ENCODE measurements at regions not wholly inside any gene's neighbourhood (a gene's known extent, or its start where the extent isn't known, plus 50 kb on each side); places are given as distances from the start of the nearest gene placed in this dataset.

- no peak for FAIRE-seq
- in situ Hi-C loops (cut with HindIII; ENCODE audit: extremely low pct_ligation_motif_present, low pct_unique_long_range_greater_than_20kb) = no loop called here
- H2AFZ ChIP-seq (ENCODE audit: low read length) = no peak overlapping the region
Measured at GRCh38 chr2:76544901-76545300, 834.2 kb upstream of the GCFC2 start.

More at GRCh38 chr2:76544901-76545300, 834.2 kb upstream of the GCFC2 start:
- Histone ChIP-seq H3K27ac (ENCODE audit: extremely low read length, insufficient read depth, low read length) (no peak overlapping the region), H3K9me3 (ENCODE audit: low read length) (no peaks in the 10 kb centered on the region), H3K9ac (ENCODE audit: insufficient read depth, low read depth, low read length) (no peak overlapping the region), H3K27me3 (ENCODE audit: control insufficient read depth in 1 of 2, insufficient read depth in 2 of 2, low read length in 2 of 2) (no peaks in the 10 kb centered on the region), H3K4me3 (replicated peaks in 1 of 3; ENCODE audit: insufficient read depth in 1 of 3, low read depth in 2 of 3, low read length in 3 of 3) (no peak overlapping the region), H4K20me1 (ENCODE audit: insufficient read depth, low read length) (no peaks in the 10 kb centered on the region), H3K36me3 (replicated peaks in 1 of 2; ENCODE audit: control insufficient read depth in 1 of 2, insufficient read depth in 2 of 2, low read length in 2 of 2) (no peaks in the 10 kb centered on the region), H3K79me2 (ENCODE audit: insufficient read depth, low read length) (no peaks in the 10 kb centered on the region), H3K4me2 (ENCODE audit: low read depth, low read length) (no peak overlapping the region), H3K4me1 (ENCODE audit: insufficient read depth, low read length) (no peaks in the 10 kb centered on the region)
- TF ChIP-seq THRA (CRISPR knock-in tag; IDR thresholded peaks at IDR 0.05; ENCODE audit: borderline replicate concordance) (no peak), SMYD3 (CRISPR knock-in tag; IDR thresholded peaks at IDR 0.05) (no peak), ZNF333 (CRISPR knock-in tag; IDR thresholded peaks at IDR 0.05; ENCODE audit: borderline replicate concordance) (no peak), PHB2 (IDR thresholded peaks at IDR 0.05; ENCODE audit: partially characterized antibody) (no peak), ZNF749 (CRISPR knock-in tag; IDR thresholded peaks at IDR 0.05; ENCODE audit: borderline replicate concordance) (no peak), MEIS2 (CRISPR knock-in tag; IDR thresholded peaks at IDR 0.05) (no peak), PHF20 (CRISPR knock-in tag; IDR thresholded peaks at IDR 0.05) (no peak), RFXAP (CRISPR knock-in tag; IDR thresholded peaks at IDR 0.05; ENCODE audit: borderline replicate concordance) (no peak), RBAK (CRISPR knock-in tag; IDR thresholded peaks at IDR 0.05) (no peak), PAWR (CRISPR knock-in tag; IDR thresholded peaks at IDR 0.05; ENCODE audit: borderline replicate concordance) (no peak), ATF2 (CRISPR knock-in tag; IDR thresholded peaks at IDR 0.05) (no peak), CBX2 (IDR thresholded peaks at IDR 0.05; ENCODE audit: low read depth, low read length) (no peak), CBX2 (CRISPR knock-in tag; IDR thresholded peaks at IDR 0.05; ENCODE audit: low read depth) (no peak), E2F5 (CRISPR knock-in tag; conservative IDR thresholded peaks at IDR 0.05) (no peak), TFAP4 (IDR thresholded peaks at IDR 0.05; ENCODE audit: borderline replicate concordance, low read depth) (no peak), ZBTB10 (CRISPR knock-in tag; IDR thresholded peaks at IDR 0.05; ENCODE audit: borderline replicate concordance) (no peak), ZNF335 (CRISPR knock-in tag; IDR thresholded peaks at IDR 0.05) (no peak), BRF2 (CRISPR knock-in tag; IDR thresholded peaks at IDR 0.05) (no peak)
- ChIA-PET POLR2A (no interaction called here), CTCF (ENCODE audit: low intra/inter-chr PET ratio, low total read pairs) (no interaction called here)
- ATAC-seq (no peak), DNase-seq (ENCODE audit: low spot score) (no peak)
- intact Hi-C loops (cut with micrococcal nuclease; ENCODE audit: unreplicated experiment) = no loop called here
- BruUV-seq (replicated peaks) = no TSS peak
- WGBS (ENCODE audit: low lambda C conversion rate) = 1% methylated on average over 3 of the region's 3 CpGs
